Lower leg skin (tissue), 4 donors: ENCODE measurements at regions not wholly inside any gene's neighbourhood (a gene's known extent, or its start where the extent isn't known, plus 50 kb on each side); places are given as distances from the start of the nearest gene placed in this dataset.

Source experiments
- DNase-seq, 2 donors: peaks; one replicate each; pipeline ENCODE4 v3.0.0-alpha.2; 2019; ENCODE audit warnings: low spot score in 2 of 2
- H3K4me3 ChIP-seq: fragments of 200-600 bp; sonication (generic); 2 replicates; pipeline ENCODE4 v1.5.1; 2017; ENCODE audit warnings: mild to moderate bottlenecking, low read depth; ENCODE audit not compliant: poor library complexity, severe bottlenecking
- CTCF ChIP-seq, 3 donors: fragments of 450-650 bp; IDR thresholded peaks; one replicate each; pipeline ENCODE4 v1.5.1; 2016; ENCODE audit warnings: antibody characterized with exemption in 3 of 3, mild to moderate bottlenecking in 3 of 3, moderate library complexity in 2 of 3
- POLR2A ChIP-seq, 2 donors: fragments of 450-650 bp; IDR thresholded peaks; one replicate each; pipeline ENCODE4 v1.6.1; 2016 to 2017; ENCODE audit warnings: antibody characterized with exemption in 2 of 2, mild to moderate bottlenecking in 1 of 2, moderate library complexity in 1 of 2
- WGBS, 2 donors: methylation state at CpG; one replicate each; pipeline ENCODE4 v1.1.5; 2018; 5-methylcytosine and 5-hydroxymethylcytosine counted together
- intact Hi-C: fragments of 100-400 bp; cut with DNase I; formaldehyde crosslinking; loops from one replicate; pipeline ENCODE4 v1.15.0; 2023; ENCODE audit warnings: low total_unique reads

GRCh38 chr2:147711031-147711430 lies 133.8 kb upstream of the ACVR2A start:
- TF ChIP-seq CTCF (IDR thresholded peaks at IDR 0.05) (no peak), POLR2A (IDR thresholded peaks at IDR 0.05) (no peak)
- intact Hi-C loops, result no loop called here
- H3K4me3 ChIP-seq, result no peak overlapping the region
- no peak for DNase-seq
- WGBS, 2 donors, result 90 to 94% methylated on average over 4 of the region's 4 CpGs

GRCh38 chr2:147709655-147710054 lies 135.2 kb upstream of the ACVR2A start:
- no peak for TF ChIP-seq POLR2A (IDR thresholded peaks at IDR 0.05)
- TF ChIP-seq CTCF (IDR thresholded peaks at IDR 0.05), result no peak
- DNase-seq, result no peak
- intact Hi-C loops, result no loop called here

GRCh38 chr2:147703171-147703570 lies 141.7 kb upstream of the ACVR2A start:
- intact Hi-C loops, result no loop called here
- DNase-seq, result no peak
- no peak overlapping the region for H3K4me3 ChIP-seq
- WGBS, 2 donors, result 41 to 53% methylated on average over 3 of the region's 3 CpGs
- TF ChIP-seq CTCF (IDR thresholded peaks at IDR 0.05) (no peak), POLR2A (IDR thresholded peaks at IDR 0.05) (no peak)

More at GRCh38 chr2:147709655-147710054, 135.2 kb upstream of the ACVR2A start:
- H3K4me3 ChIP-seq, result no peak overlapping the region

- intact Hi-C loops, result no loop called here
- no peak for DNase-seq
- 87 to 92% methylated on average over 2 of the region's 2 CpGs for WGBS, 2 donors
- no peak for TF ChIP-seq POLR2A (IDR thresholded peaks at IDR 0.05)
- TF ChIP-seq CTCF (IDR thresholded peaks at IDR 0.05), result no peak
- no peak overlapping the region for H3K4me3 ChIP-seq
Observed at GRCh38 chr2:147698166-147698565, 146.7 kb upstream of the ACVR2A start.

- 58 to 60% methylated on average over 2 of the region's 2 CpGs for WGBS, 2 donors
- intact Hi-C loops, result no loop called here
- no peak for TF ChIP-seq CTCF (IDR thresholded peaks at IDR 0.05)
- TF ChIP-seq POLR2A (IDR thresholded peaks at IDR 0.05), result no peak
- no peak overlapping the region for H3K4me3 ChIP-seq
- DNase-seq, result no peak
Observed at GRCh38 chr2:147696426-147696825, 148.4 kb upstream of the ACVR2A start.

- intact Hi-C loops, result no loop called here
- no peak overlapping the region for H3K4me3 ChIP-seq
- DNase-seq, result no peak
- TF ChIP-seq POLR2A (IDR thresholded peaks at IDR 0.05), result no peak
- no peak for TF ChIP-seq CTCF (IDR thresholded peaks at IDR 0.05)
- 50 to 54% methylated on average over 2 of the region's 2 CpGs for WGBS, 2 donors
Observed at GRCh38 chr2:147689220-147689909, 155.5 kb upstream of the ACVR2A start.
